ENCODE measurements at regions not wholly inside any gene's neighbourhood (a gene's known extent, or its start where the extent isn't known, plus 50 kb on each side); places are given as distances from the start of the nearest gene placed in this dataset.

DNA sequence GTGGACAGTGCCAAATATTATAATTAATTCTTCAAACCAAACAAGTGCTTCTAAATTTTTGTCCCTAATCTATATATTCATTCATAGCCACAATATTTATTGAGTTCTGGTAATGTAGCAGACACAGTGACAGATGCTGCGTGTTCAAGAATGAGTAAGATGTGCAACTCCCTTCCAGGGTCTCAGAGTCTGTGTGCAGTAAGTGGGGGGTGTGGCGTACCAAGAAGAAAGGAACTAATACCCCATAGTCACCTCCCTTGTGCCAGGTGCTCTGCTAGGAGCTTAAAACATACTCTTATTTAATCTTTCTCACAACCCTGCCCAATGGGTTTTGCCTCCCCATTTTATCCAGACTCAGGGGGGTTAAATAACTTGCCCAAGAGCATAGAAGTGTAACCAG lies 358.7 kb downstream of the BARHL2 start:
- no peaks in the 10 kb centered on the region for H3K27me3 ChIP-seq (ENCODE audit: insufficient read depth)
- H3F3A ChIP-seq (replicated peaks; ENCODE audit: low read depth) = no peaks in the 10 kb centered on the region
- DNase-seq (ENCODE audit: low spot score) (no peak), ATAC-seq (no peak)
- no peaks in the 10 kb centered on the region; the same call in 1 of the 2 replicates for H3K4me1 ChIP-seq (ENCODE audit: insufficient read depth)
- no peaks in the 10 kb centered on the region for H3K27me3 Mint-ChIP-seq (ENCODE audit: insufficient read depth, low read depth, poor library complexity)
- TF ChIP-seq STAT1 (IDR thresholded peaks at IDR 0.05; ENCODE audit: unreplicated experiment) (no peak), JUNB (IDR thresholded peaks at IDR 0.05; ENCODE audit: unreplicated experiment) (no peak), EZH2phosphoT487 (IDR thresholded peaks at IDR 0.05; ENCODE audit: unreplicated experiment) (no peak), EZH2 (IDR thresholded peaks at IDR 0.05; ENCODE audit: low read depth, unreplicated experiment) (no peak), POLR2AphosphoS5 (IDR thresholded peaks at IDR 0.05; ENCODE audit: low read depth) (no peak), CREB1 (CRISPR knock-in tag; IDR thresholded peaks at IDR 0.05; ENCODE audit: low read depth) (no peak), ZNF331 (CRISPR knock-in tag; IDR thresholded peaks at IDR 0.05; ENCODE audit: low read depth) (no peak), NANOG (IDR thresholded peaks at IDR 0.05; ENCODE audit: borderline replicate concordance) (no peak), ZNF114 (CRISPR knock-in tag; IDR thresholded peaks at IDR 0.05) (no peak)
- TF ChIP-seq, protein P1, sequence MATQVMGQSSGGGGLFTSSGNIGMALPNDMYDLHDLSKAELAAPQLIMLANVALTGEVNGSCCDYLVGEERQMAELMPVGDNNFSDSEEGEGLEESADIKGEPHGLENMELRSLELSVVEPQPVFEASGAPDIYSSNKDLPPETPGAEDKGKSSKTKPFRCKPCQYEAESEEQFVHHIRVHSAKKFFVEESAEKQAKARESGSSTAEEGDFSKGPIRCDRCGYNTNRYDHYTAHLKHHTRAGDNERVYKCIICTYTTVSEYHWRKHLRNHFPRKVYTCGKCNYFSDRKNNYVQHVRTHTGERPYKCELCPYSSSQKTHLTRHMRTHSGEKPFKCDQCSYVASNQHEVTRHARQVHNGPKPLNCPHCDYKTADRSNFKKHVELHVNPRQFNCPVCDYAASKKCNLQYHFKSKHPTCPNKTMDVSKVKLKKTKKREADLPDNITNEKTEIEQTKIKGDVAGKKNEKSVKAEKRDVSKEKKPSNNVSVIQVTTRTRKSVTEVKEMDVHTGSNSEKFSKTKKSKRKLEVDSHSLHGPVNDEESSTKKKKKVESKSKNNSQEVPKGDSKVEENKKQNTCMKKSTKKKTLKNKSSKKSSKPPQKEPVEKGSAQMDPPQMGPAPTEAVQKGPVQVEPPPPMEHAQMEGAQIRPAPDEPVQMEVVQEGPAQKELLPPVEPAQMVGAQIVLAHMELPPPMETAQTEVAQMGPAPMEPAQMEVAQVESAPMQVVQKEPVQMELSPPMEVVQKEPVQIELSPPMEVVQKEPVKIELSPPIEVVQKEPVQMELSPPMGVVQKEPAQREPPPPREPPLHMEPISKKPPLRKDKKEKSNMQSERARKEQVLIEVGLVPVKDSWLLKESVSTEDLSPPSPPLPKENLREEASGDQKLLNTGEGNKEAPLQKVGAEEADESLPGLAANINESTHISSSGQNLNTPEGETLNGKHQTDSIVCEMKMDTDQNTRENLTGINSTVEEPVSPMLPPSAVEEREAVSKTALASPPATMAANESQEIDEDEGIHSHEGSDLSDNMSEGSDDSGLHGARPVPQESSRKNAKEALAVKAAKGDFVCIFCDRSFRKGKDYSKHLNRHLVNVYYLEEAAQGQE (IDR thresholded peaks at IDR 0.05; ENCODE audit: unreplicated experiment) = no peak
- TF ChIP-seq, protein P2, sequence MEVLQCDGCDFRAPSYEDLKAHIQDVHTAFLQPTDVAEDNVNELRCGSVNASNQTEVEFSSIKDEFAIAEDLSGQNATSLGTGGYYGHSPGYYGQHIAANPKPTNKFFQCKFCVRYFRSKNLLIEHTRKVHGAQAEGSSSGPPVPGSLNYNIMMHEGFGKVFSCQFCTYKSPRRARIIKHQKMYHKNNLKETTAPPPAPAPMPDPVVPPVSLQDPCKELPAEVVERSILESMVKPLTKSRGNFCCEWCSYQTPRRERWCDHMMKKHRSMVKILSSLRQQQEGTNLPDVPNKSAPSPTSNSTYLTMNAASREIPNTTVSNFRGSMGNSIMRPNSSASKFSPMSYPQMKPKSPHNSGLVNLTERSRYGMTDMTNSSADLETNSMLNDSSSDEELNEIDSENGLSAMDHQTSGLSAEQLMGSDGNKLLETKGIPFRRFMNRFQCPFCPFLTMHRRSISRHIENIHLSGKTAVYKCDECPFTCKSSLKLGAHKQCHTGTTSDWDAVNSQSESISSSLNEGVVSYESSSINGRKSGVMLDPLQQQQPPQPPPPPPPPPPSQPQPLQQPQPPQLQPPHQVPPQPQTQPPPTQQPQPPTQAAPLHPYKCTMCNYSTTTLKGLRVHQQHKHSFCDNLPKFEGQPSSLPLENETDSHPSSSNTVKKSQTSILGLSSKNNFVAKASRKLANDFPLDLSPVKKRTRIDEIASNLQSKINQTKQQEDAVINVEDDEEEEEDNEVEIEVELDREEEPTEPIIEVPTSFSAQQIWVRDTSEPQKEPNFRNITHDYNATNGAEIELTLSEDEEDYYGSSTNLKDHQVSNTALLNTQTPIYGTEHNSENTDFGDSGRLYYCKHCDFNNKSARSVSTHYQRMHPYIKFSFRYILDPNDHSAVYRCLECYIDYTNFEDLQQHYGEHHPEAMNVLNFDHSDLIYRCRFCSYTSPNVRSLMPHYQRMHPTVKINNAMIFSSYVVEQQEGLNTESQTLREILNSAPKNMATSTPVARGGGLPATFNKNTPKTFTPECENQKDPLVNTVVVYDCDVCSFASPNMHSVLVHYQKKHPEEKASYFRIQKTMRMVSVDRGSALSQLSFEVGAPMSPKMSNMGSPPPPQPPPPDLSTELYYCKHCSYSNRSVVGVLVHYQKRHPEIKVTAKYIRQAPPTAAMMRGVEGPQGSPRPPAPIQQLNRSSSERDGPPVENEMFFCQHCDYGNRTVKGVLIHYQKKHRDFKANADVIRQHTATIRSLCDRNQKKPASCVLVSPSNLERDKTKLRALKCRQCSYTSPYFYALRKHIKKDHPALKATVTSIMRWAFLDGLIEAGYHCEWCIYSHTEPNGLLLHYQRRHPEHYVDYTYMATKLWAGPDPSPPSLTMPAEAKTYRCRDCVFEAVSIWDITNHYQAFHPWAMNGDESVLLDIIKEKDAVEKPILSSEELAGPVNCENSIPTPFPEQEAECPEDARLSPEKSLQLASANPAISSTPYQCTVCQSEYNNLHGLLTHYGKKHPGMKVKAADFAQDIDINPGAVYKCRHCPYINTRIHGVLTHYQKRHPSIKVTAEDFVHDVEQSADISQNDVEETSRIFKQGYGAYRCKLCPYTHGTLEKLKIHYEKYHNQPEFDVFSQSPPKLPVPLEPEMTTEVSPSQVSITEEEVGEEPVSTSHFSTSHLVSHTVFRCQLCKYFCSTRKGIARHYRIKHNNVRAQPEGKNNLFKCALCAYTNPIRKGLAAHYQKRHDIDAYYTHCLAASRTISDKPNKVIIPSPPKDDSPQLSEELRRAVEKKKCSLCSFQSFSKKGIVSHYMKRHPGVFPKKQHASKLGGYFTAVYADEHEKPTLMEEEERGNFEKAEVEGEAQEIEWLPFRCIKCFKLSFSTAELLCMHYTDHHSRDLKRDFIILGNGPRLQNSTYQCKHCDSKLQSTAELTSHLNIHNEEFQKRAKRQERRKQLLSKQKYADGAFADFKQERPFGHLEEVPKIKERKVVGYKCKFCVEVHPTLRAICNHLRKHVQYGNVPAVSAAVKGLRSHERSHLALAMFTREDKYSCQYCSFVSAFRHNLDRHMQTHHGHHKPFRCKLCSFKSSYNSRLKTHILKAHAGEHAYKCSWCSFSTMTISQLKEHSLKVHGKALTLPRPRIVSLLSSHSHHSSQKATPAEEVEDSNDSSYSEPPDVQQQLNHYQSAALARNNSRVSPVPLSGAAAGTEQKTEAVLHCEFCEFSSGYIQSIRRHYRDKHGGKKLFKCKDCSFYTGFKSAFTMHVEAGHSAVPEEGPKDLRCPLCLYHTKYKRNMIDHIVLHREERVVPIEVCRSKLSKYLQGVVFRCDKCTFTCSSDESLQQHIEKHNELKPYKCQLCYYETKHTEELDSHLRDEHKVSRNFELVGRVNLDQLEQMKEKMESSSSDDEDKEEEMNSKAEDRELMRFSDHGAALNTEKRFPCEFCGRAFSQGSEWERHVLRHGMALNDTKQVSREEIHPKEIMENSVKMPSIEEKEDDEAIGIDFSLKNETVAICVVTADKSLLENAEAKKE (CRISPR knock-in tag; IDR thresholded peaks at IDR 0.05) = no peak
- TF ChIP-seq, protein P3, sequence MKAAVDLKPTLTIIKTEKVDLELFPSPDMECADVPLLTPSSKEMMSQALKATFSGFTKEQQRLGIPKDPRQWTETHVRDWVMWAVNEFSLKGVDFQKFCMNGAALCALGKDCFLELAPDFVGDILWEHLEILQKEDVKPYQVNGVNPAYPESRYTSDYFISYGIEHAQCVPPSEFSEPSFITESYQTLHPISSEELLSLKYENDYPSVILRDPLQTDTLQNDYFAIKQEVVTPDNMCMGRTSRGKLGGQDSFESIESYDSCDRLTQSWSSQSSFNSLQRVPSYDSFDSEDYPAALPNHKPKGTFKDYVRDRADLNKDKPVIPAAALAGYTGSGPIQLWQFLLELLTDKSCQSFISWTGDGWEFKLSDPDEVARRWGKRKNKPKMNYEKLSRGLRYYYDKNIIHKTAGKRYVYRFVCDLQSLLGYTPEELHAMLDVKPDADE (IDR thresholded peaks at IDR 0.05) = no peak
- TF ChIP-seq, protein P4, sequence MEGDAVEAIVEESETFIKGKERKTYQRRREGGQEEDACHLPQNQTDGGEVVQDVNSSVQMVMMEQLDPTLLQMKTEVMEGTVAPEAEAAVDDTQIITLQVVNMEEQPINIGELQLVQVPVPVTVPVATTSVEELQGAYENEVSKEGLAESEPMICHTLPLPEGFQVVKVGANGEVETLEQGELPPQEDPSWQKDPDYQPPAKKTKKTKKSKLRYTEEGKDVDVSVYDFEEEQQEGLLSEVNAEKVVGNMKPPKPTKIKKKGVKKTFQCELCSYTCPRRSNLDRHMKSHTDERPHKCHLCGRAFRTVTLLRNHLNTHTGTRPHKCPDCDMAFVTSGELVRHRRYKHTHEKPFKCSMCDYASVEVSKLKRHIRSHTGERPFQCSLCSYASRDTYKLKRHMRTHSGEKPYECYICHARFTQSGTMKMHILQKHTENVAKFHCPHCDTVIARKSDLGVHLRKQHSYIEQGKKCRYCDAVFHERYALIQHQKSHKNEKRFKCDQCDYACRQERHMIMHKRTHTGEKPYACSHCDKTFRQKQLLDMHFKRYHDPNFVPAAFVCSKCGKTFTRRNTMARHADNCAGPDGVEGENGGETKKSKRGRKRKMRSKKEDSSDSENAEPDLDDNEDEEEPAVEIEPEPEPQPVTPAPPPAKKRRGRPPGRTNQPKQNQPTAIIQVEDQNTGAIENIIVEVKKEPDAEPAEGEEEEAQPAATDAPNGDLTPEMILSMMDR (conservative IDR thresholded peaks at IDR 0.05; ENCODE audit: low read depth in 2 of 2) = no peak
- no peaks in the 10 kb centered on the region for H4K20me1 ChIP-seq (replicated peaks; ENCODE audit: insufficient read depth)
- peaks cover 3% of the 10 kb centered on the region; the same call in 2 of the 3 replicates for H3K4me1 Mint-ChIP-seq
- no peaks in the 10 kb centered on the region for H3K36me3 ChIP-seq (ENCODE audit: insufficient read depth)
- H3K36me3 Mint-ChIP-seq (ENCODE audit: low read depth) = no peaks in the 10 kb centered on the region
- no peak overlapping the region for H3K27ac Mint-ChIP-seq
- H3K9me3 Mint-ChIP-seq = no peaks in the 10 kb centered on the region
- no peak overlapping the region for H3K4me2 ChIP-seq
- no peak overlapping the region for H3K4me3 Mint-ChIP-seq
- no peak overlapping the region for H3K4me3 ChIP-seq
- H3K27ac ChIP-seq (ENCODE audit: low read depth) = no peak overlapping the region
- no peaks in the 10 kb centered on the region for H3K9me2 ChIP-seq (ENCODE audit: insufficient read depth)
- H3K79me2 ChIP-seq (replicated peaks; ENCODE audit: insufficient read depth) = no peaks in the 10 kb centered on the region
- H2AFZ ChIP-seq = no peak overlapping the region; the same call in none of the 2 replicates

All from GM23338 (cell line).